IPS-15b (cell line): ENCODE measurements at regions not wholly inside any gene's neighbourhood (a gene's known extent, or its start where the extent isn't known, plus 50 kb on each side); places are given as distances from the start of the nearest gene placed in this dataset.

ENCODE experiments used
- H3K27me3 ChIP-seq: one replicate; pipeline ENCODE4 v1.6.1; 2013; ENCODE audit warnings: low read length; ENCODE audit not compliant: control insufficient read depth, insufficient read depth
- H3K36me3 ChIP-seq: one replicate; pipeline ENCODE4 v1.6.1; 2013; ENCODE audit warnings: low read length; ENCODE audit not compliant: control insufficient read depth, insufficient read depth
- H3K4me1 ChIP-seq: one replicate; pipeline ENCODE4 v1.6.1; 2013; ENCODE audit warnings: mild to moderate bottlenecking, low read length; ENCODE audit not compliant: control insufficient read depth, insufficient read depth
- H3K4me3 ChIP-seq: one replicate; pipeline ENCODE4 v1.5.1; 2013; ENCODE audit warnings: low read depth, low read length
- H3K9ac ChIP-seq: one replicate; pipeline ENCODE4 v1.6.1; 2013; ENCODE audit warnings: low read depth, mild to moderate bottlenecking, low read length
- H3K9me3 ChIP-seq: one replicate; pipeline ENCODE4 v1.6.1; 2013; ENCODE audit warnings: mild to moderate bottlenecking, low read length; ENCODE audit not compliant: control insufficient read depth, insufficient read depth

DNA sequence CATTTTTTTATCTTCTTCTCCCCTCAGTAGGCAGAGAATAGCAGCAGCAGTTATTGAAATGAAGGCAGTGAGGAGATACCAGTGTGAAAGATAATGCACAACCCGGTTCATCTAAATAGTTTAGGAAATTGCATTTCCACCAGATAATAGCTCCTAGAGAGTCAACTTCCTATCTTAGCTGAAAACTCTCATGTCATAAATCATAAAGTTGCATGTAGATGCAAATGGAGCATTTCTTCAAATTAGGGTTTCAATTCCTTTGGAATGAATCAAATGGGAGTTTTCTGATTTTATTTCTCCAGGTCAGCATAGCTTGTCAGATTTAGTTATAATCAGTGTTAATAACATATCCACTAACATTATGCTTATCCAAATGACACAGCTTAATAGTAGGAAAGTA is 335.3 kb downstream of the CNTNAP4 start:
- no peak overlapping the region for H3K4me3 ChIP-seq
- no peaks in the 10 kb centered on the region for H3K9me3 ChIP-seq

GRCh38 chr16:76614269-76614668 is 337.1 kb downstream of the CNTNAP4 start:
- Histone ChIP-seq H3K9me3 (no peaks in the 10 kb centered on the region), H3K36me3 (no peaks in the 10 kb centered on the region), H3K4me3 (no peak overlapping the region), H3K9ac (no peak overlapping the region), H3K4me1 (no peaks in the 10 kb centered on the region), H3K27me3 (no peaks in the 10 kb centered on the region)

More for the DNA sequence above, 335.3 kb downstream of the CNTNAP4 start:
- Histone ChIP-seq H3K4me1 (no peaks in the 10 kb centered on the region), H3K36me3 (no peaks in the 10 kb centered on the region), H3K27me3 (no peaks in the 10 kb centered on the region), H3K9ac (no peak overlapping the region)

DNA sequence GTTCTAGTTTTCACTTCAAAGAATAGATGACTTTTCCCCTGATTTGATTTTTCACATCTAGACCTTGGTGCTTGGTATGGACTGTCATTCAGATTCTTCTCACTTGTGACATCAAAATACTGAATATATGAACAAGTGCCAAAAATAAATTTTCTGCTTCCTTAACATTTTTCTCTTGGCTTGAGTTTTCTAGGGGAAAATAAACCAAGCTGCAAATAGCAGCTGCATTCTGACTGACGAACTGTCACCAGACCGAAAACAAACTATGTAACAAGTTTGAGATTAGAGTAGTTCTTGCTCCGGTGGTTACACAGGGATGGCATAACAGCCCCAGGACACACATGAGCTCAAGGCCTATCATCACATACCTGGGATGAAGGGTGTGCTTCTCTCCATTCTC is 345.7 kb downstream of the CNTNAP4 start:
- Histone ChIP-seq H3K36me3 (no peaks in the 10 kb centered on the region), H3K4me1 (no peaks in the 10 kb centered on the region), H3K9me3 (no peaks in the 10 kb centered on the region), H3K27me3 (no peaks in the 10 kb centered on the region), H3K4me3 (no peak overlapping the region), H3K9ac (no peak overlapping the region)

- Histone ChIP-seq H3K27me3 (no peaks in the 10 kb centered on the region), H3K4me1 (no peaks in the 10 kb centered on the region), H3K4me3 (no peak overlapping the region), H3K9ac (no peak overlapping the region), H3K36me3 (no peaks in the 10 kb centered on the region), H3K9me3 (no peaks in the 10 kb centered on the region)
Observed at GRCh38 chr16:76634847-76635697, 357.9 kb downstream of the CNTNAP4 start.

GRCh38 chr16:76639685-76640289 is 362.6 kb downstream of the CNTNAP4 start:
- Histone ChIP-seq H3K9ac (no peak overlapping the region), H3K36me3 (no peaks in the 10 kb centered on the region), H3K27me3 (no peaks in the 10 kb centered on the region), H3K4me3 (no peak overlapping the region), H3K4me1 (no peaks in the 10 kb centered on the region), H3K9me3 (no peaks in the 10 kb centered on the region)

DNA sequence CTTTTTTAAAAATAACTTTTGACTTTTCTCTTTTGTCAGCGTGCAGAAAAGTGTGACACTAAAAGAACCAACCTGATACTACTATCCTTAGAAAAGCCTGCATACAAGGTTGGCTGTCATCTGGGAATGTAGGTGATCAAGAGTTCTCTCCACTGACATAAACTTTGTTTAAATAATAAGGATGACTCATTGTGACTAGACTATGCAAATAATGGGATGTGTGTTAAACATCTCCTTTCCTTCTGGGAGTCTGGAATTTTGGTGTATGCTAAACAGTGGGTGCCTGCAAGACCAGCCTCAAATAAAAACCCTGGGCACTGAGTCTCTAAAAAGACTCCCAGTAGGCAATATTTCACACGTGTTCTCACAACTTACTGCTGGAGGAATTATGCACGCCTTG is 373.4 kb downstream of the CNTNAP4 start:
- H3K36me3 ChIP-seq = no peaks in the 10 kb centered on the region
- H3K27me3 ChIP-seq = no peaks in the 10 kb centered on the region
- H3K4me1 ChIP-seq = no peaks in the 10 kb centered on the region
- no peak overlapping the region for H3K9ac ChIP-seq
- H3K9me3 ChIP-seq = no peaks in the 10 kb centered on the region
- no peak overlapping the region for H3K4me3 ChIP-seq

- H3K27me3 ChIP-seq = no peaks in the 10 kb centered on the region
- no peaks in the 10 kb centered on the region for H3K4me1 ChIP-seq
- no peak overlapping the region for H3K4me3 ChIP-seq
- H3K9me3 ChIP-seq = no peaks in the 10 kb centered on the region
- no peak overlapping the region for H3K9ac ChIP-seq
- H3K36me3 ChIP-seq = no peaks in the 10 kb centered on the region
Observed at GRCh38 chr16:76653390-76654026, 376.3 kb downstream of the CNTNAP4 start.

- H3K4me1 ChIP-seq = no peaks in the 10 kb centered on the region
- H3K9ac ChIP-seq = no peak overlapping the region
- H3K9me3 ChIP-seq = no peaks in the 10 kb centered on the region
- no peaks in the 10 kb centered on the region for H3K27me3 ChIP-seq
- no peaks in the 10 kb centered on the region for H3K36me3 ChIP-seq
- no peak overlapping the region for H3K4me3 ChIP-seq
Observed at GRCh38 chr16:76654088-76654820, 377.1 kb downstream of the CNTNAP4 start.

DNA sequence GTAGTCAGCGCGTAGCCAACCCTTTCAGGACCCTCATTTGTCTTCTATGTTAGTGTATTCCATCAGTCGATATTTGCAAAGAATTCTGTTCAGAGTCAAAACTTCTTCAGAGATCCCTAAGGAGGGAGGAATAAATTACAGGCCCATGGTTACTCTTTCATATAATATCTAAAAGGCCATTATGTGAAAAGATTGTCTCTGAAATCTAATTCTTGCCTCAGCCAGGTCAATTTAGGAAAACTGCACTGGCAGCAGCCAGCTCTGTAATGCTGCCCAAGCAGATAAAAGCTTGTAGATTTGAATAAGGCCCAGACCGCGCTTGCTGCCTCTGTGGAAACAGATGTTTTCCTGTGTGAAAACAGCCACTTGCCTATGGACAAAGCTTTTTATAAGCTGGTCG is 379.8 kb downstream of the CNTNAP4 start:
- no peak overlapping the region for H3K9ac ChIP-seq
- H3K27me3 ChIP-seq = no peaks in the 10 kb centered on the region
- no peak overlapping the region for H3K4me3 ChIP-seq
- no peaks in the 10 kb centered on the region for H3K4me1 ChIP-seq
- H3K36me3 ChIP-seq = no peaks in the 10 kb centered on the region
- H3K9me3 ChIP-seq = no peaks in the 10 kb centered on the region

DNA sequence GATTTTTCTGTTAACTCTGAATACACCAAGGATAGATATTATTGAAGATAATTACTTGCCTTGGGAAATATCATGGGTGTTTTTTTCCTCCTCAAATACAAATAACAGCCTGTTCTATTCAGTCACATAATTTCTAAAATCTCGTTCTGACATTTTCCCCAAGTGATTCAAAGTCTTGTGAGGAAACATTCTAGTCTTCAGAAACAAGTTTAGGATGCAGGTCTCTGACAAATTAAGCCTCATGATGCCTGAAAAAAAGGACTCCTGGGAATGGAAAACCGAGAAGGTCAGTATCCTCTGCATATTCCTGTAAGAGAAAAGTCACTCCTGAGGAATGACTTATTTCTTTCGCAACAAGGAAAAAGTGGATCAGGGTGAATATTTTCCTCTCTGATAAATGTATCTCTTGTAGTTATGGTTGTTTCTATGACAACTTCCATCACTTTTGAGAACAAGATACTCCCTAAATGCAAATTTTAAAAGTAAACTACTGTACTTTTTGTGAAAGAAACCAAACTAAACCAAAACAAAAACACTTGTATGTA is 384.6 kb downstream of the CNTNAP4 start:
- H3K9ac ChIP-seq = no peak overlapping the region

DNA sequence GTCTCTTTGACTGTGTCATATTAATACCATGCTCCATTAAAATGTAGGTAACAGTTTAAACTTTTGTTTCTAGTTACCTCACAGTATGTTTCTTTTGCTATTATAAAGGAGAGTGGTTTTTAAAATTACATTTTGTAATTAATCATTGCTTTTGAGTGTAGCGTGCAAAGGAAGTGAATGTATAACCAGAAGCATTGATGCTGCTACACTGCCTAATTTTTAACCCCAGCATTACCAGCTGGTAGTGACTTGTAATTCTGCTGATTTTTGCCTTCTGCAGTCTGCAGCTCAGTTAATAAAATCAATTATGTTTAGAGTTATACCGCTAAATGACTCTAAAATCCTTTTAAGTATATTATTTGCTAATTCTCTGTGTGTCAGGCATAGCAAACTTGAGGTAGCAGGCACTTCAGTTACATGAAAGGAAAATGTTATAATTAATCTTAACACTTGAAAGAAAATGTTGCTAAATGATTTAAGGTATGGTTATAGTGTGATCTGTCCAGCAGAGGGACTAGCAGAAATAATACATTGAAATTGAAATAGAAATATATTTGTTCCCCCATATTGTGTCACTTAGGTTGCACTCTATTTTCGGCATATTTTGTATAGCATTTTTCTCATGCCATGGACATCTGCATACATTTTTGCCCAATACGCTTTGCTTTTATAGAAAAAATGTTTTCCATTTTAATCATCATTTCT is 388.5 kb downstream of the CNTNAP4 start:
- no peak overlapping the region for H3K9ac ChIP-seq
- H3K27me3 ChIP-seq = no peaks in the 10 kb centered on the region
- H3K36me3 ChIP-seq = no peaks in the 10 kb centered on the region
- no peaks in the 10 kb centered on the region for H3K4me1 ChIP-seq
- no peak overlapping the region for H3K4me3 ChIP-seq
- H3K9me3 ChIP-seq = no peaks in the 10 kb centered on the region

More for the DNA sequence above, 384.6 kb downstream of the CNTNAP4 start:
- Histone ChIP-seq H3K4me3 (no peak overlapping the region), H3K36me3 (no peaks in the 10 kb centered on the region), H3K9me3 (no peaks in the 10 kb centered on the region), H3K4me1 (no peaks in the 10 kb centered on the region), H3K27me3 (no peaks in the 10 kb centered on the region)
